ENCODE measurements at regions not wholly inside any gene's neighbourhood (a gene's known extent, or its start where the extent isn't known, plus 50 kb on each side); places are given as distances from the start of the nearest gene placed in this dataset.

DNA sequence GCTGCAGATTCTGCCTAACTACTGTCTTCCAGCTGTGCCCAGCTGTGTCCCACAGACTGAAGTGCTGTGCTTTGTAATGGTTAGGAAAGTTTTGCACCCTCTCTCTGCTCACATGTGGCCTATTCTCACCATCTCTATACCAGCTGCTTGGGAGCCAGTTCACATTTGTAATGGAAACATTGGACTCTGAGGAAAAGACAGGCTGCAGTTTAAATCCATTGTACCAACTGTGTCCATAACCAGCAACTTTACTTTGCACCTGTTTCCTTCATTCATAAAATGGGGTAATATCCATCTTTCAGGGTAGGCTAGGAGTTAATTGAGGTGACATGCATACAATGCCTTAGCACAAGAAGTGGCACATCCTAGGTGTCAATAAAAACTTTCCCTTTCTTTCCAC is 344.0 kb downstream of the TNS1 start:
- TF ChIP-seq, protein P1, sequence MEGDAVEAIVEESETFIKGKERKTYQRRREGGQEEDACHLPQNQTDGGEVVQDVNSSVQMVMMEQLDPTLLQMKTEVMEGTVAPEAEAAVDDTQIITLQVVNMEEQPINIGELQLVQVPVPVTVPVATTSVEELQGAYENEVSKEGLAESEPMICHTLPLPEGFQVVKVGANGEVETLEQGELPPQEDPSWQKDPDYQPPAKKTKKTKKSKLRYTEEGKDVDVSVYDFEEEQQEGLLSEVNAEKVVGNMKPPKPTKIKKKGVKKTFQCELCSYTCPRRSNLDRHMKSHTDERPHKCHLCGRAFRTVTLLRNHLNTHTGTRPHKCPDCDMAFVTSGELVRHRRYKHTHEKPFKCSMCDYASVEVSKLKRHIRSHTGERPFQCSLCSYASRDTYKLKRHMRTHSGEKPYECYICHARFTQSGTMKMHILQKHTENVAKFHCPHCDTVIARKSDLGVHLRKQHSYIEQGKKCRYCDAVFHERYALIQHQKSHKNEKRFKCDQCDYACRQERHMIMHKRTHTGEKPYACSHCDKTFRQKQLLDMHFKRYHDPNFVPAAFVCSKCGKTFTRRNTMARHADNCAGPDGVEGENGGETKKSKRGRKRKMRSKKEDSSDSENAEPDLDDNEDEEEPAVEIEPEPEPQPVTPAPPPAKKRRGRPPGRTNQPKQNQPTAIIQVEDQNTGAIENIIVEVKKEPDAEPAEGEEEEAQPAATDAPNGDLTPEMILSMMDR (IDR thresholded peaks at IDR 0.05; ENCODE audit: poor library complexity), result no peak
- TF ChIP-seq EZH2 (IDR thresholded peaks at IDR 0.05; ENCODE audit: borderline replicate concordance) (no peak), EZH2phosphoT487 (IDR thresholded peaks at IDR 0.05; ENCODE audit: low read depth, severe bottlenecking, unreplicated experiment) (no peak)
- DNase-seq (ENCODE audit: low spot score), result no peak
- H3K36me3 ChIP-seq (replicated peaks; ENCODE audit: insufficient read depth, low read depth), result no peaks in the 10 kb centered on the region
- no peaks in the 10 kb centered on the region for H3K4me1 ChIP-seq (ENCODE audit: insufficient read depth)
- no peaks in the 10 kb centered on the region for H3K9me2 ChIP-seq (replicated peaks; ENCODE audit: insufficient read depth)
- H3K9me3 ChIP-seq (ENCODE audit: low read depth), result no peaks in the 10 kb centered on the region
- no peaks in the 10 kb centered on the region for H4K20me1 ChIP-seq (ENCODE audit: insufficient read depth, poor library complexity, severe bottlenecking)
- no peak overlapping the region for H2AFZ ChIP-seq
- no peaks in the 10 kb centered on the region for H3K27me3 ChIP-seq
- no peak overlapping the region for H3K4me2 ChIP-seq
- no peaks in the 10 kb centered on the region for H3K79me2 ChIP-seq
- no peak overlapping the region for H3K27ac ChIP-seq
- no peak overlapping the region for H3K4me3 ChIP-seq

DNA sequence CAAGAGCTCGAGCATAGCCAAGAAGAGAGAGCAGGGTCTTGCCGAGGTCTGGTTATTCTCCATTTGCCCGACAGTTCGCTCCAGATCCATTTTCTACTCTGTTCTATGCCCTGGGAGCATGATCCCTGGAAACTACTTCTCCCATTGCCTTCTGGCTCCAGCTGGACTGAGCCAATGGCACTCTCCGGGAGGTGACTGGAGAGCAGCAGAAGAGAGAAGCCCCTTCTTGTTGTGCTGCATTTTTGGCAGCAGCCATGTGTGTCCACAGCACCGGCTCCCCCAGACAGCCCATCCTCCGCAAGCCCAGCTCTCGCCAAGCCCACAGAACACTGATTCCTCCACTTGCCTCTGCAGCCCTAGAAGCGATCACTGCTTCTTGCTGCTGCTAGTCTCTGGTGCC is 345.5 kb downstream of the TNS1 start:
- Histone ChIP-seq H4K20me1 (ENCODE audit: insufficient read depth, poor library complexity, severe bottlenecking) (no peaks in the 10 kb centered on the region), H3K4me3 (no peak overlapping the region), H2AFZ (no peak overlapping the region), H3K4me1 (ENCODE audit: insufficient read depth) (peaks cover 13% of the 10 kb centered on the region), H3K36me3 (replicated peaks; ENCODE audit: insufficient read depth, low read depth) (no peaks in the 10 kb centered on the region), H3K4me2 (no peak overlapping the region), H3K9me3 (ENCODE audit: low read depth) (no peaks in the 10 kb centered on the region), H3K27ac (no peak overlapping the region), H3K79me2 (no peaks in the 10 kb centered on the region), H3K27me3 (no peaks in the 10 kb centered on the region), H3K9me2 (replicated peaks; ENCODE audit: insufficient read depth) (no peaks in the 10 kb centered on the region)
- 85% methylated on average over 9 of the region's 9 CpGs for WGBS (ENCODE audit: low lambda C conversion rate, missing lambda C conversion rate)
- TF ChIP-seq EZH2phosphoT487 (IDR thresholded peaks at IDR 0.05; ENCODE audit: low read depth, severe bottlenecking, unreplicated experiment), result no peak
- TF ChIP-seq EZH2 (IDR thresholded peaks at IDR 0.05; ENCODE audit: borderline replicate concordance), result no peak
- TF ChIP-seq, protein P1 (IDR thresholded peaks at IDR 0.05; ENCODE audit: poor library complexity), result no peak
- no peak for DNase-seq (ENCODE audit: low spot score)

DNA sequence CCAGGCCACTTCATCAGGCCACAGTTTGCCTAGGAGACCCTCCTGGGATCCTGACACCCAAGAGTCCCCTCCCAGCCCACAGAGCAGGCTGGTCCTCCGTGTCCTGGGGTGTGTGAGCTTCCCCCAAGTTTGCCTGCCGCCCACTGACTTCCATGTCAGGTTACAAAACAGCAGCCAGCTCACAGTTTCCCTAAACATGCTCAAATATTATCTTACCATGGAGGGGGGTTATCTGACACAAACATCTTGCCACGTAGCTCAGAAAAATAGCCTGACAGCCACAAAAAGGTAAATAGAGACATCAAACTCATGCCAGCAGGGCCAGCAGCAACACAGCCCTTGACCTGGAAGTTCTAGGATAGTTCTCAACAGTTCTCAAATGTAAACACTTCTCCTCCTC is 346.5 kb downstream of the TNS1 start:
- Histone ChIP-seq H4K20me1 (ENCODE audit: insufficient read depth, poor library complexity, severe bottlenecking) (no peaks in the 10 kb centered on the region), H3K79me2 (no peaks in the 10 kb centered on the region), H3K36me3 (replicated peaks; ENCODE audit: insufficient read depth, low read depth) (no peaks in the 10 kb centered on the region), H3K4me2 (no peak overlapping the region), H3K9me2 (replicated peaks; ENCODE audit: insufficient read depth) (no peaks in the 10 kb centered on the region), H2AFZ (no peak overlapping the region), H3K4me1 (ENCODE audit: insufficient read depth) (peaks cover 13% of the 10 kb centered on the region), H3K27me3 (no peaks in the 10 kb centered on the region), H3K9me3 (ENCODE audit: low read depth) (no peaks in the 10 kb centered on the region), H3K27ac (no peak overlapping the region), H3K4me3 (no peak overlapping the region)
- no peak for DNase-seq (ENCODE audit: low spot score)
- WGBS (ENCODE audit: low lambda C conversion rate, missing lambda C conversion rate), result 70% methylated on average over 3 of the region's 3 CpGs
- TF ChIP-seq, protein P1 (IDR thresholded peaks at IDR 0.05; ENCODE audit: poor library complexity), result no peak
- no peak for TF ChIP-seq EZH2phosphoT487 (IDR thresholded peaks at IDR 0.05; ENCODE audit: low read depth, severe bottlenecking, unreplicated experiment)
- no peak for TF ChIP-seq EZH2 (IDR thresholded peaks at IDR 0.05; ENCODE audit: borderline replicate concordance)

DNA sequence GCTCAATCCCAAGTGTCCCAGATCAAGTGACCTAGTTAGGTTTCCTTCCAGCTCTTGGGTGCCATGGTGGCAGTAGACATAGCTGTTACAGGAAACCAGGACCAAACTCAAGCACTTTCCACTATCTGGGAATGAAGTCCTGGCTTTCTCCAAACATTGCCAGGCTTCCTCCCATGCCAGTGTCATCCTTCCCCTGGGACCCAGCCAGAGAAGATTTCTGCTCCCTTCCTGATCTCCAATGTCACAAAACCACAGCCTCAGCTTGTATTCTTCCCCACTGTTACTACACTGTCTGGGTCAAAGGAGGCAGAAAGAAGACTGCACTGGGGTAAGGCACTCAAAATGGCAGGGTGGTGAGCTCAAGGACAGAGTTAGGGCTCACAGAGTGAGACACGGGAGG is 347.1 kb downstream of the TNS1 start:
- no peak overlapping the region for H3K4me3 ChIP-seq
- H3K9me2 ChIP-seq (replicated peaks; ENCODE audit: insufficient read depth), result no peaks in the 10 kb centered on the region
- no peak for DNase-seq (ENCODE audit: low spot score)
- H3K36me3 ChIP-seq (replicated peaks; ENCODE audit: insufficient read depth, low read depth), result no peaks in the 10 kb centered on the region
- H3K4me2 ChIP-seq, result no peak overlapping the region
- H3K4me1 ChIP-seq (ENCODE audit: insufficient read depth), result peaks cover 13% of the 10 kb centered on the region
- no peak overlapping the region for H2AFZ ChIP-seq
- H3K27ac ChIP-seq, result no peak overlapping the region
- H3K9me3 ChIP-seq (ENCODE audit: low read depth), result no peaks in the 10 kb centered on the region
- 89% methylated on average over 1 of the region's 1 CpG for WGBS (ENCODE audit: low lambda C conversion rate, missing lambda C conversion rate)
- no peaks in the 10 kb centered on the region for H4K20me1 ChIP-seq (ENCODE audit: insufficient read depth, poor library complexity, severe bottlenecking)
- H3K79me2 ChIP-seq, result no peaks in the 10 kb centered on the region
- TF ChIP-seq, protein P1 (IDR thresholded peaks at IDR 0.05; ENCODE audit: poor library complexity), result no peak
- no peak for TF ChIP-seq EZH2phosphoT487 (IDR thresholded peaks at IDR 0.05; ENCODE audit: low read depth, severe bottlenecking, unreplicated experiment)
- no peak for TF ChIP-seq EZH2 (IDR thresholded peaks at IDR 0.05; ENCODE audit: borderline replicate concordance)
- H3K27me3 ChIP-seq, result no peaks in the 10 kb centered on the region
